ENCODE measurements at regions not wholly inside any gene's neighbourhood (a gene's known extent, or its start where the extent isn't known, plus 50 kb on each side); places are given as distances from the start of the nearest gene placed in this dataset.
A peak's percentile ranks its signal among the peaks of the same experiment; 100 is the strongest.
"Not testable (repeated sequence)": the region's sequence is repeated elsewhere in the genome, so short reads cannot be mapped to it uniquely, and the experiment has no call there.

- DNase-seq (ENCODE audit: low read depth): no peak
These were observed 85.4 kb upstream of the MED13 start for GRCh38 chr17:62150471-62150870.

GRCh38 chr17:62149961-62150360 is 84.9 kb upstream of the MED13 start:
- DNase-seq (ENCODE audit: low read depth): no peak

- no peak for DNase-seq (ENCODE audit: low read depth)
These were observed 82.2 kb upstream of the MED13 start for GRCh38 chr17:62147284-62147683.

GRCh38 chr17:62140836-62141235 is 75.8 kb upstream of the MED13 start:
- no peak for DNase-seq (ENCODE audit: low read depth)

- DNase-seq (ENCODE audit: low read depth): no peak
These were observed 75.3 kb upstream of the MED13 start for GRCh38 chr17:62140376-62140775.

- DNase-seq (ENCODE audit: low read depth): not testable (repeated sequence)
These were observed 74.7 kb upstream of the MED13 start for GRCh38 chr17:62139690-62140354.

- no peak for DNase-seq (ENCODE audit: low read depth)
These were observed 74.1 kb upstream of the MED13 start for GRCh38 chr17:62139141-62139540.

- not testable (repeated sequence) for DNase-seq (ENCODE audit: low read depth)
These were observed 73.6 kb upstream of the MED13 start for GRCh38 chr17:62138676-62139121.

- DNase-seq (ENCODE audit: low read depth): not testable (repeated sequence)
These were observed 72.9 kb upstream of the MED13 start for GRCh38 chr17:62137734-62138624.

GRCh38 chr17:62137013-62137733 is 72.1 kb upstream of the MED13 start:
- not testable (repeated sequence) for DNase-seq (ENCODE audit: low read depth)

- no peak for DNase-seq (ENCODE audit: low read depth)
These were observed 70.7 kb upstream of the MED13 start for GRCh38 chr17:62135742-62136141.

GRCh38 chr17:62135096-62135495 is 70.0 kb upstream of the MED13 start:
- not testable (repeated sequence) for DNase-seq (ENCODE audit: low read depth)

- peak; percentile 8 for DNase-seq (ENCODE audit: low read depth)
These were observed 69.3 kb upstream of the MED13 start for GRCh38 chr17:62134397-62134796.

- DNase-seq (ENCODE audit: low read depth): not testable (repeated sequence)
These were observed 66.2 kb upstream of the MED13 start for GRCh38 chr17:62131271-62131670.

- DNase-seq (ENCODE audit: low read depth): no peak
These were observed 65.7 kb upstream of the MED13 start for GRCh38 chr17:62130739-62131138.

- DNase-seq (ENCODE audit: low read depth): no peak
These were observed 61.2 kb upstream of the MED13 start for GRCh38 chr17:62126292-62126691.

- no peak for DNase-seq (ENCODE audit: low read depth)
These were observed 60.2 kb upstream of the MED13 start for GRCh38 chr17:62125307-62125706.

- no peak for DNase-seq (ENCODE audit: low read depth)
These were observed 56.1 kb upstream of the MED13 start for GRCh38 chr17:62121025-62121730.

GRCh38 chr17:62119373-62119772 is 54.3 kb upstream of the MED13 start:
- DNase-seq (ENCODE audit: low read depth): no peak
